ENCODE measurements at regions not wholly inside any gene's neighbourhood (a gene's known extent, or its start where the extent isn't known, plus 50 kb on each side); places are given as distances from the start of the nearest gene placed in this dataset.
"Not testable (repeated sequence)": the region's sequence is repeated elsewhere in the genome, so short reads cannot be mapped to it uniquely, and the experiment has no call there.

DNA sequence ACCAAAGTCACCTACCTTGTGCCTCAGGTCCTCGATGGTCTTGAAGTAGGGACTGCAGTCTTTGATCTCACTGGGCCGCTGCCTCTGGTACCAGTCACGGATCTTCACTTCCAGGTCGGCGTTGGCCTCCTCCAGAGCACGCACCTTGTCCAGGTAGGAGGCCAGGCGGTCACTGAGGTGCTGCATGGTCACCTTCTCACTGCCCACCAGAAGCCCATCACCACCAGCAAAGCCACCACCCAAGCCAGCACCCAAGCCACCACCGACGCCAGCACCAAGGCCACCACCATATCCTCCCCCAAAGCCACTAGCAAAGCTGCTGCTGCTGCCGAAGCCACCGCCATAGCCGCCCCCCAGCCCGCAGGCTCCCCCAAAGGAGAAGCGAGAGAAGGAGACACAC lies 139.7 kb downstream of the TNFRSF13B start:
- not testable (repeated sequence) for TF ChIP-seq RARB (CRISPR knock-in tag; IDR thresholded peaks at IDR 0.05); ZFP3 (CRISPR knock-in tag; IDR thresholded peaks at IDR 0.05); BACH2 (CRISPR knock-in tag; IDR thresholded peaks at IDR 0.05; ENCODE audit: borderline replicate concordance); ZFP30 (CRISPR knock-in tag; IDR thresholded peaks at IDR 0.05)

Measured in SK-N-SH treated with all-trans-retinoic acid at 6 μM for 48 hours (cell line).